Peyer's patch (tissue), 4 donors: ENCODE measurements at regions not wholly inside any gene's neighbourhood (a gene's known extent, or its start where the extent isn't known, plus 50 kb on each side); places are given as distances from the start of the nearest gene placed in this dataset.

Source experiments
- CTCF ChIP-seq, 6 experiments: fragments of 450-650 bp in 4 of 6; fragments of 200-600 bp in 2 of 6; sonication (generic) in 1 of 6; IDR thresholded peaks; one replicate each; pipeline ENCODE4 v1.5.1; 2017 to 2019; ENCODE audit warnings: antibody characterized with exemption in 6 of 6, mild to moderate bottlenecking in 3 of 6, moderate library complexity in 1 of 6
- POLR2A ChIP-seq, 2 donors: fragments of 450-650 bp; IDR thresholded peaks; one replicate each; pipeline ENCODE4 v1.5.1; 2017; ENCODE audit warnings: antibody characterized with exemption in 2 of 2, mild to moderate bottlenecking in 2 of 2, moderate library complexity in 2 of 2

GRCh38 chr4:81623434-81623833, 151.7 kb upstream of the RASGEF1B start:
- TF ChIP-seq POLR2A (IDR thresholded peaks at IDR 0.05) = no peak
- no peak for TF ChIP-seq CTCF (IDR thresholded peaks at IDR 0.05)
